C4-2B (cell line): ENCODE measurements at regions not wholly inside any gene's neighbourhood (a gene's known extent, or its start where the extent isn't known, plus 50 kb on each side); places are given as distances from the start of the nearest gene placed in this dataset.

ENCODE experiments used
- H3K27ac ChIP-seq: fragments of 450-650 bp; 2 replicates; pipeline ENCODE4 v1.5.1; 2017
- ZFX ChIP-seq: fragments of 450-650 bp; IDR thresholded peaks from 2 replicates; pipeline ENCODE4 v1.6.1; 2017
- TF ChIP-seq, protein P1 (sequence below): fragments of 450-650 bp; conservative IDR thresholded peaks from 2 replicates; pipeline ENCODE4 v1.5.1; 2017; ENCODE audit warnings: mild to moderate bottlenecking

DNA sequence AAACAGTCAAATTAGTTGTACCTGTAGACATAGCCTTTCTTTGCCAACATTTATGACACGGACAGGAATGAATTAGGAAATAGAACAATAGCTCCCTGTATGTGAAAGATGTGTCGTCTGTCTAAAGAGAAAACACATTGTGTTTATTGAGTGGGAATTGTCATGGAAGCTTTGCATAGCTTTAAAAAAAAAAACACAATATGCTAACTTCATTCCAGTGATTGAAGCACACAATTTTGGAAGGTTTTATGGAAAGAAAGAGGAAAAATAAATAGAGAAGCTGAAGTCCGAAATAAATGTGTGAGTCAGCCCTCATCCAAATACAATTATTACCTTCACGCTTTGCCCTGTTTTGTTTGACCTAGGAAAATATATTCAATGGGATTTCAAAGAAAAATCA is 1095.7 kb downstream of the TSN start:
- H3K27ac ChIP-seq, result no peak overlapping the region

DNA sequence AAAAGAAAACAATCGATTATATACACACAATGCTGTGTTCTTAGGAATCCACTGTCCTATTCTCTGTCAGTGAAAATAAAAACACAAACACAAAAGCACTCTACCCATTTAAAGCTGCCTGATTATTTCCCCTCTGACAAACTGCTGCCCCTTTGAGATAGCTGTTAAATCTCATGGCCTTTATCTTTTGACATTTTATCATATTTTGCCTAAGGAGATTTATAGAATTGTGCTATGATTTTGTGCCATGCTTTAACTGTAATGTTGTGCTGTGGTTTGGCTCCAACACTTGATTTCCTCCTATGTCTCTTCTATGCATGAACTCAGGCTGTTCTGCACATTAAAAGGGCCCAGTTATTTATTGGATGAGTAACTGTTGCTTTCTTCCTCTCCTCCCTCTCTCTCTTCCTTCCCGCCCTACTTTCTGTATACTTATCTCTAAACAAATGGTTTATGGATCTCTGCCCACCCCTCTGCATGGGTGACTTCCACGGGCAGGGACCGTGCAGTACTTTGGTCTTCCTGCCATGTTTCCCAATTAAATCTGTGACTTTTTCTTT is 1096.6 kb downstream of the TSN start:
- no peak overlapping the region for H3K27ac ChIP-seq

More for the DNA sequence above, 1095.7 kb downstream of the TSN start:
- TF ChIP-seq ZFX, result no peak
- TF ChIP-seq, protein P1, sequence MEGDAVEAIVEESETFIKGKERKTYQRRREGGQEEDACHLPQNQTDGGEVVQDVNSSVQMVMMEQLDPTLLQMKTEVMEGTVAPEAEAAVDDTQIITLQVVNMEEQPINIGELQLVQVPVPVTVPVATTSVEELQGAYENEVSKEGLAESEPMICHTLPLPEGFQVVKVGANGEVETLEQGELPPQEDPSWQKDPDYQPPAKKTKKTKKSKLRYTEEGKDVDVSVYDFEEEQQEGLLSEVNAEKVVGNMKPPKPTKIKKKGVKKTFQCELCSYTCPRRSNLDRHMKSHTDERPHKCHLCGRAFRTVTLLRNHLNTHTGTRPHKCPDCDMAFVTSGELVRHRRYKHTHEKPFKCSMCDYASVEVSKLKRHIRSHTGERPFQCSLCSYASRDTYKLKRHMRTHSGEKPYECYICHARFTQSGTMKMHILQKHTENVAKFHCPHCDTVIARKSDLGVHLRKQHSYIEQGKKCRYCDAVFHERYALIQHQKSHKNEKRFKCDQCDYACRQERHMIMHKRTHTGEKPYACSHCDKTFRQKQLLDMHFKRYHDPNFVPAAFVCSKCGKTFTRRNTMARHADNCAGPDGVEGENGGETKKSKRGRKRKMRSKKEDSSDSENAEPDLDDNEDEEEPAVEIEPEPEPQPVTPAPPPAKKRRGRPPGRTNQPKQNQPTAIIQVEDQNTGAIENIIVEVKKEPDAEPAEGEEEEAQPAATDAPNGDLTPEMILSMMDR, result no peak

DNA sequence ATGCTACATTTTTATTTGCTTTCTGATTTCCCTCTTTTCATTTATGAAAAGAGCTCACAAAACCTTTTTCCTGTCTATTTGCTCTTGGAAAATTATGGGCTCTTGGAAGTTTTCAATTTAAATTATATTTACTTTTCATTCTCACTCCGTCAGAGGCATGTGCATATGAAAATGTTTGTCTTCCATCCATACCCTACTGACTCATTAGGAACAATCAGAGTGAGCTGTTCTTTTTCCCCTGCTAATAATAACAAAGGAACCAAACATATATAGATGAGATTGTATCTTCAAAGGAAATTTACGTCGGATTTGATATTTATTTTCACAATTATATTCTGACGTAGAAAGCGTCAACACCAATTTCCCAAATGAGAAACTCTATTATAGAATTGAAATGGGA is 1101.2 kb downstream of the TSN start:
- TF ChIP-seq, protein P1, result no peak
- TF ChIP-seq ZFX, result no peak
- H3K27ac ChIP-seq, result no peak overlapping the region

More for the DNA sequence above, 1096.6 kb downstream of the TSN start:
- TF ChIP-seq, protein P1, result no peak
- no peak for TF ChIP-seq ZFX

DNA sequence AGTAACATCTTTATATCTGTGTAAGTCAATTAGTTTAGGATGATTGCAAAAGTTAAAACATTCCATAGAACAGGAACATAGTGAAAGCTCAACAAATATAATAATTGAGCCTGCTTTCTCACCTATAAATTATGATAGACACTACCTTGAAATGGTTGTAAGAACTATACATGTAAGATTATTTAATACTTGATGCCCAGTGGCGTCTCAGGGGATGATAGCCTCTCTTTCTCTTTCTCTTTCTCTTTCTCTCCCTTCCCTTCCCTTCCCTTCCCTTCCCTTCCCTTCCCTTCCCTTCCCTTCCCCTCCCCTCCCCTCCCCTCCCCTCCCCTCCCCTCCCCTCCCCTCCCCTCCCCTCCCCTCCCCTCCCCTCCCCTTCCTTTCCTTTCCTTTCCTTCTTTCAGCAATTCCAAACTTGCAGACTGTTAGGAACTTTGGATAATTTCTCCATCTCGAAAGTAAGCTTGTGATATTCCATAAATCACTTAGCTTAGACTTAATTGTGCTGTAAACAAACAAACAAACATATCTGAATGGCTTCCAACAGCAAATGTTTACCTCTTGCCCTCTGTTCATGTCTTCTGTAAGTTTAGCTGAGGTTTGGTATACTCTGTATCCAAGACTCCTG is 1102.7 kb downstream of the TSN start:
- no peak overlapping the region for H3K27ac ChIP-seq
- no peak for TF ChIP-seq ZFX
- TF ChIP-seq, protein P1, result no peak

DNA sequence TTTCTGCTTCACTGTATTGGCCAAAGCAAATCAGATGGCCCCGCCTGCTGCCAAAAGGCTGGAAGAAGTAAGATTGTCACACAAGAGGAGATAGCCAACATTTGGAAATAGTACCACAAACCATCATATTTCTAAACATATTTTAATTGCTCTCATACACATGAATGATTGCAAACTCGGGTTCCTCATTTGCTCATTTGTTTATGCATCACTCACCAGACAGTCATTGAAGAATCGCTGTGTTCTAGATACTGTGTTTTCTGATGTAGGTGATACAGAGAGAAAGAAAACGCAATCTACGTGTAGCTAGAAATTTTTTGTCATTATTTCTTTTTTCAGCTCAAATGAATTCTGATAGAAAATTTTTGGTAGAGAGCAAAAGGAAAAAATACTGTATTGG is 1103.4 kb downstream of the TSN start:
- TF ChIP-seq, protein P1, result no peak
- TF ChIP-seq ZFX, result no peak
- H3K27ac ChIP-seq, result no peak overlapping the region

DNA sequence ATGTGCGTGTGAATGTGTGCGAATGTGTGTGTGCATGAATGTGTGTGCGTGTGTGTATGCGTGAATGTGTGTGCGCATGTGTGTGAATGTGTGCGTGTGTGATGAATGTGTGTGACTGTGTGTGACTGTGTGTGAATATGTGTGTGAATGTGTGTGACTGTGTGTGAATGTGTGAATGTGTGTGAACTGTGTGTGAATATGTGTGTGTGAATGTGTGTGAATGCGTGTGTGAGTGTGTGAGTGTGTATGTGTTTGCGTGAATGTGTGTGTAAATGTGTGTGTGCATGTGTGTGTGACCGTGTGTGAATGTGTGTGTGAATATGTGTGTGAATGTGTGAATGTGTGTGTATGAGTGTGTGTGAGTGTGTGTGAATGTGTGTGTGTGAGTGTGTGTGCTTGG is 1103.8 kb downstream of the TSN start:
- H3K27ac ChIP-seq, result no peak overlapping the region
- no peak for TF ChIP-seq ZFX
- TF ChIP-seq, protein P1, result no peak

DNA sequence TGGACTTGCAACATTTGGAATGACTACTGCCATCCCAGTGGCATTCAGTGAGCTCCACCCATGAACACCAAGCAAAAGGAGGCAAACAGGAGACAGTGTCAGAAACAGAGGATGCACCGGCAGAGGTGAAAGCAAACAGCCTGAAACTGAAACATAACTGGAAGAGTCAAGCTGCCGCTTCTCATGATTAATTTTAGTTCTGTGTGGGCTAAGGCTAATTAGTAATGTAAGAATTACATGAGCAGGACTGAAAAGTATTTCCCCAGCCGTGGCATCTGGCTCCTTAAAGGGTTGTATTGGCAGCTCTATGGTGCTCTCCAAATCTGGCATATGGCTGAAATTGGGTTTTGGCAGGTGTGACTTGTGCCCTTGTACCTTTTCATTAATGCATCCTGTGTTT is 1108.1 kb downstream of the TSN start:
- H3K27ac ChIP-seq, result no peak overlapping the region
- no peak for TF ChIP-seq ZFX
- TF ChIP-seq, protein P1, result no peak
